Breast epithelium (tissue), 4 donors: ENCODE measurements at regions not wholly inside any gene's neighbourhood (a gene's known extent, or its start where the extent isn't known, plus 50 kb on each side); places are given as distances from the start of the nearest gene placed in this dataset.
"Not testable (repeated sequence)": the region's sequence is repeated elsewhere in the genome, so short reads cannot be mapped to it uniquely, and the experiment has no call there.

Experiments used
- DNase-seq, 2 donors: peaks; one replicate each; pipeline ENCODE4 v3.0.0-alpha.2; 2019; ENCODE audit warnings: low spot score in 2 of 2
- H3K27ac ChIP-seq, 2 donors: fragments of 200-600 bp; sonication (generic) in 1 of 2; one replicate each; pipeline ENCODE4 v1.5.1; 2016 to 2019; ENCODE audit warnings: mild to moderate bottlenecking in 1 of 2
- H3K27me3 ChIP-seq, 2 donors: fragments of 200-600 bp; sonication (generic) in 1 of 2; one replicate each; pipeline versions ENCODE4 v1.5.1 to v1.6.0; 2017 to 2019; ENCODE audit warnings: control low read depth in 1 of 2, mild to moderate bottlenecking in 1 of 2
- H3K36me3 ChIP-seq: fragments of 200-600 bp; one replicate; pipeline ENCODE4 v1.5.1; 2019
- H3K4me1 ChIP-seq, 2 donors: fragments of 200-600 bp; sonication (generic); one replicate each; pipeline ENCODE4 v1.5.1; 2016 to 2019; ENCODE audit warnings: control low read depth in 1 of 2
- H3K4me3 ChIP-seq, 3 donors: fragments of 200-600 bp; sonication (generic); 1 replicate in 2 of 3; 2 replicates in 1 of 3; pipeline ENCODE4 v1.5.1; 2016 to 2019; ENCODE audit warnings: mild to moderate bottlenecking in 3 of 3, moderate library complexity in 2 of 3
- H3K9me3 ChIP-seq, 2 donors: fragments of 200-600 bp; sonication (generic) in 1 of 2; one replicate each; pipeline ENCODE4 v1.5.1; 2016 to 2019; ENCODE audit warnings: control low read depth in 1 of 2
- CTCF ChIP-seq, 3 donors: fragments of 450-650 bp; IDR thresholded peaks; one replicate each; pipeline ENCODE4 v1.5.1; 2016 to 2017; ENCODE audit warnings: antibody characterized with exemption in 3 of 3, mild to moderate bottlenecking in 3 of 3, moderate library complexity in 3 of 3
- POLR2A ChIP-seq: fragments of 450-650 bp; IDR thresholded peaks from one replicate; pipeline ENCODE4 v1.6.1; 2016; ENCODE audit warnings: antibody characterized with exemption, mild to moderate bottlenecking, moderate library complexity
- POLR2AphosphoS5 ChIP-seq, 3 donors: sonication (generic); formaldehyde crosslinking; IDR thresholded peaks; one replicate each; pipeline ENCODE4 v1.6.1; 2017; ENCODE audit warnings: antibody characterized with exemption in 3 of 3
- intact Hi-C: fragments of 100-400 bp; cut with DNase I; formaldehyde crosslinking; loops from one replicate; pipeline ENCODE4 v1.15.1; 2023; ENCODE audit warnings: low total_unique reads

- no peaks in the 10 kb centered on the region for H3K27me3 ChIP-seq
- no peak overlapping the region for H3K27ac ChIP-seq
- peaks cover 0 to 12% of the 10 kb centered on the region in 2 donors for H3K9me3 ChIP-seq
- no peak overlapping the region for H3K4me3 ChIP-seq
- no peaks in the 10 kb centered on the region for H3K36me3 ChIP-seq
- TF ChIP-seq POLR2A, result no peak
- TF ChIP-seq POLR2AphosphoS5 (IDR thresholded peaks at IDR 0.05), result no peak
- TF ChIP-seq CTCF (IDR thresholded peaks at IDR 0.05), result no peak
- intact Hi-C loops, result no loop called here
- no peaks in the 10 kb centered on the region for H3K4me1 ChIP-seq
- DNase-seq, result no peak
Measured at GRCh38 chr9:32117291-32117690, 267.2 kb upstream of the ACO1 start.

- DNase-seq, result no peak
- no peak for TF ChIP-seq POLR2A
- TF ChIP-seq POLR2AphosphoS5 (IDR thresholded peaks at IDR 0.05), result no peak
- TF ChIP-seq CTCF (IDR thresholded peaks at IDR 0.05), result no peak
- H3K27me3 ChIP-seq, result no peaks in the 10 kb centered on the region
Measured at GRCh38 chr9:32128546-32128945, 255.9 kb upstream of the ACO1 start.

GRCh38 chr9:32130709-32131108 lies 253.7 kb upstream of the ACO1 start:
- H3K9me3 ChIP-seq, H3K27me3 ChIP-seq, DNase-seq, intact Hi-C loops, H3K4me1 ChIP-seq, H3K27ac ChIP-seq, H3K4me3 ChIP-seq, H3K36me3 ChIP-seq: not testable (repeated sequence)

More at GRCh38 chr9:32128546-32128945, 255.9 kb upstream of the ACO1 start:
- Histone ChIP-seq H3K4me1 (no peaks in the 10 kb centered on the region), H3K27ac (no peak overlapping the region), H3K4me3 (no peak overlapping the region), H3K36me3 (no peaks in the 10 kb centered on the region), H3K9me3 (no peaks in the 10 kb centered on the region)
- intact Hi-C loops, result no loop called here

- no peak overlapping the region for H3K27ac ChIP-seq
- H3K4me1 ChIP-seq, result no peaks in the 10 kb centered on the region
- intact Hi-C loops, result no loop called here
- no peak for TF ChIP-seq POLR2A
- TF ChIP-seq POLR2AphosphoS5 (IDR thresholded peaks at IDR 0.05), result no peak
- TF ChIP-seq CTCF (IDR thresholded peaks at IDR 0.05), result peak in 1 of 3 donors; percentile 36
- DNase-seq, result no peak
- H3K27me3 ChIP-seq, result no peaks in the 10 kb centered on the region
- H3K36me3 ChIP-seq, result no peaks in the 10 kb centered on the region
- H3K4me3 ChIP-seq, result no peak overlapping the region
- H3K9me3 ChIP-seq, result no peaks in the 10 kb centered on the region
Measured at GRCh38 chr9:32136700-32137339, 247.6 kb upstream of the ACO1 start.

- TF ChIP-seq CTCF (IDR thresholded peaks at IDR 0.05) (no peak), POLR2A (no peak), POLR2AphosphoS5 (IDR thresholded peaks at IDR 0.05) (no peak)
- Histone ChIP-seq H3K4me1 (no peaks in the 10 kb centered on the region), H3K4me3 (no peak overlapping the region), H3K27me3 (no peaks in the 10 kb centered on the region), H3K27ac (no peak overlapping the region), H3K36me3 (no peaks in the 10 kb centered on the region), H3K9me3 (no peaks in the 10 kb centered on the region)
- DNase-seq, result no peak
- intact Hi-C loops, result no loop called here
Measured at GRCh38 chr9:32142074-32142473, 242.4 kb upstream of the ACO1 start.

GRCh38 chr9:32148553-32148952 lies 235.9 kb upstream of the ACO1 start:
- H3K9me3 ChIP-seq, H3K4me3 ChIP-seq, H3K4me1 ChIP-seq, H3K36me3 ChIP-seq, H3K27me3 ChIP-seq, H3K27ac ChIP-seq, intact Hi-C loops, DNase-seq: not testable (repeated sequence)
